Gastroesophageal sphincter (tissue), 3 donors: ENCODE measurements at regions not wholly inside any gene's neighbourhood (a gene's known extent, or its start where the extent isn't known, plus 50 kb on each side); places are given as distances from the start of the nearest gene placed in this dataset.

Experiments
- POLR2A ChIP-seq, 2 donors: fragments of 450-650 bp; IDR thresholded peaks; one replicate each; pipeline ENCODE4 v1.6.1; 2017; ENCODE audit warnings: antibody characterized with exemption in 2 of 2, mild to moderate bottlenecking in 2 of 2, moderate library complexity in 1 of 2
- TF ChIP-seq, protein P1 (sequence below), 4 experiments: fragments of 200-600 bp in 2 of 4; fragments of 450-650 bp in 2 of 4; sonication (generic) in 1 of 4; IDR thresholded peaks; one replicate each; pipeline ENCODE4 v1.5.1; 2017 to 2019; ENCODE audit warnings: antibody characterized with exemption in 4 of 4, mild to moderate bottlenecking in 2 of 4, moderate library complexity in 2 of 4

- TF ChIP-seq, protein P1, sequence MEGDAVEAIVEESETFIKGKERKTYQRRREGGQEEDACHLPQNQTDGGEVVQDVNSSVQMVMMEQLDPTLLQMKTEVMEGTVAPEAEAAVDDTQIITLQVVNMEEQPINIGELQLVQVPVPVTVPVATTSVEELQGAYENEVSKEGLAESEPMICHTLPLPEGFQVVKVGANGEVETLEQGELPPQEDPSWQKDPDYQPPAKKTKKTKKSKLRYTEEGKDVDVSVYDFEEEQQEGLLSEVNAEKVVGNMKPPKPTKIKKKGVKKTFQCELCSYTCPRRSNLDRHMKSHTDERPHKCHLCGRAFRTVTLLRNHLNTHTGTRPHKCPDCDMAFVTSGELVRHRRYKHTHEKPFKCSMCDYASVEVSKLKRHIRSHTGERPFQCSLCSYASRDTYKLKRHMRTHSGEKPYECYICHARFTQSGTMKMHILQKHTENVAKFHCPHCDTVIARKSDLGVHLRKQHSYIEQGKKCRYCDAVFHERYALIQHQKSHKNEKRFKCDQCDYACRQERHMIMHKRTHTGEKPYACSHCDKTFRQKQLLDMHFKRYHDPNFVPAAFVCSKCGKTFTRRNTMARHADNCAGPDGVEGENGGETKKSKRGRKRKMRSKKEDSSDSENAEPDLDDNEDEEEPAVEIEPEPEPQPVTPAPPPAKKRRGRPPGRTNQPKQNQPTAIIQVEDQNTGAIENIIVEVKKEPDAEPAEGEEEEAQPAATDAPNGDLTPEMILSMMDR (IDR thresholded peaks at IDR 0.05) = no peak
- no peak for TF ChIP-seq POLR2A (IDR thresholded peaks at IDR 0.05)
These were observed 544.4 kb downstream of the ZPLD1 start for GRCh38 chr3:102979191-102979590.
